WTC11 (cell line): ENCODE measurements at regions not wholly inside any gene's neighbourhood (a gene's known extent, or its start where the extent isn't known, plus 50 kb on each side); places are given as distances from the start of the nearest gene placed in this dataset.

Experiments
- ATAC-seq: fragments of 200-7000 bp; cut with Tn5 transposase; 2 replicates; pipeline ENCODE4 v1.10.0; 2021; ENCODE audit warnings: mild to moderate bottlenecking, moderate library complexity
- CTCF ChIA-PET: fragments of 300-600 bp; sonication (Branson Sonifier 250); formaldehyde crosslinking; loops from one replicate; lab custom pipeline; 2021; ENCODE audit warnings: antibody characterized with exemption; lab: Charles Lee
- POLR2A ChIA-PET: fragments of 350-600 bp; sonication (Branson Sonifier 250); formaldehyde crosslinking; loops from one replicate; lab custom pipeline; 2021; ENCODE audit warnings: antibody characterized with exemption; lab: Charles Lee
- DNase-seq: peaks from one replicate; pipeline ENCODE4 v3.0.0; 2021; ENCODE audit warnings: low spot score
- H3K27ac Mint-ChIP-seq: 2 replicates; pipeline ENCODE4 v1.8.0; 2021; ENCODE audit warnings: mixed read lengths
- H3K27me3 Mint-ChIP-seq: 2 replicates; pipeline ENCODE4 v1.8.0; 2021; ENCODE audit warnings: low read depth, mild to moderate bottlenecking, moderate library complexity, mixed read lengths
- H3K36me3 Mint-ChIP-seq: 2 replicates; pipeline ENCODE4 v1.8.0; 2021; ENCODE audit warnings: mixed read lengths
- H3K4me1 Mint-ChIP-seq: 2 replicates; pipeline ENCODE4 v1.8.0; 2022; ENCODE audit warnings: mixed read lengths
- H3K4me3 Mint-ChIP-seq: 2 replicates; pipeline ENCODE4 v1.8.0; 2021; ENCODE audit warnings: mild to moderate bottlenecking, moderate library complexity, mixed read lengths
- H3K9me3 Mint-ChIP-seq: 2 replicates; pipeline ENCODE4 v1.8.0; 2021; ENCODE audit warnings: mixed read lengths
- ATF1 ChIP-seq: sonication (generic); formaldehyde crosslinking; IDR thresholded peaks from 2 replicates; pipeline ENCODE4 v1.8.1; 2023; ENCODE audit warnings: mild to moderate bottlenecking, moderate library complexity, missing genetic modification reagents
- ATF6 ChIP-seq: sonication (generic); formaldehyde crosslinking; IDR thresholded peaks from 2 replicates; pipeline ENCODE4 v1.8.1; 2023; ENCODE audit warnings: mild to moderate bottlenecking, missing genetic modification reagents
- E2F5 ChIP-seq: sonication (generic); formaldehyde crosslinking; IDR thresholded peaks from 2 replicates; pipeline ENCODE4 v1.8.1; 2022; ENCODE audit warnings: mild to moderate bottlenecking, moderate library complexity, missing genetic modification reagents
- ELF4 ChIP-seq: sonication (generic); formaldehyde crosslinking; IDR thresholded peaks from 2 replicates; pipeline ENCODE4 v1.8.1; 2022; ENCODE audit warnings: low read depth, mild to moderate bottlenecking, moderate library complexity, missing genetic modification reagents
- ETV6 ChIP-seq: sonication (generic); formaldehyde crosslinking; IDR thresholded peaks from 2 replicates; pipeline ENCODE4 v1.8.1; 2022; ENCODE audit warnings: mild to moderate bottlenecking, missing genetic modification reagents
- FOXJ3 ChIP-seq: sonication (generic); formaldehyde crosslinking; IDR thresholded peaks from 2 replicates; pipeline ENCODE4 v1.9.0; 2021; ENCODE audit warnings: missing genetic modification reagents, mild to moderate bottlenecking, borderline replicate concordance
- FOXK1 ChIP-seq: sonication (generic); formaldehyde crosslinking; IDR thresholded peaks from 2 replicates; pipeline ENCODE4 v1.8.0; 2022; ENCODE audit warnings: mild to moderate bottlenecking, moderate library complexity, missing genetic modification reagents
- KAT7 ChIP-seq: sonication (generic); formaldehyde crosslinking; IDR thresholded peaks from 2 replicates; pipeline ENCODE4 v1.8.1; 2023; ENCODE audit warnings: missing genetic modification reagents, mild to moderate bottlenecking, borderline replicate concordance
- MYBL2 ChIP-seq: sonication (generic); formaldehyde crosslinking; IDR thresholded peaks from 2 replicates; pipeline ENCODE4 v1.8.1; 2023; ENCODE audit warnings: mild to moderate bottlenecking, moderate library complexity, missing genetic modification reagents
- NFE2L1 ChIP-seq: sonication (generic); formaldehyde crosslinking; IDR thresholded peaks from 2 replicates; pipeline ENCODE4 v1.8.1; 2023; ENCODE audit warnings: missing genetic modification reagents
- NFYB ChIP-seq: sonication (generic); formaldehyde crosslinking; conservative IDR thresholded peaks from 2 replicates; pipeline ENCODE4 v1.8.0; 2022; ENCODE audit warnings: low read depth, missing genetic modification reagents
- NR3C1 ChIP-seq: sonication (generic); formaldehyde crosslinking; conservative IDR thresholded peaks from 2 replicates; pipeline ENCODE4 v1.8.1; 2023; ENCODE audit warnings: low read depth, mild to moderate bottlenecking, missing genetic modification reagents
- PRDM15 ChIP-seq: sonication (generic); formaldehyde crosslinking; IDR thresholded peaks from 2 replicates; pipeline ENCODE4 v1.8.0; 2022; ENCODE audit warnings: missing genetic modification reagents
- RELA ChIP-seq: sonication (generic); formaldehyde crosslinking; IDR thresholded peaks from 2 replicates; pipeline ENCODE4 v1.8.1; 2022; ENCODE audit warnings: missing genetic modification reagents, mild to moderate bottlenecking, borderline replicate concordance
- TCF7 ChIP-seq: sonication (generic); formaldehyde crosslinking; IDR thresholded peaks from 2 replicates; pipeline ENCODE4 v1.8.0; 2022; ENCODE audit warnings: mild to moderate bottlenecking, low read depth, missing genetic modification reagents, moderate library complexity
- TP53 ChIP-seq: sonication (generic); formaldehyde crosslinking; IDR thresholded peaks from 2 replicates; pipeline ENCODE4 v1.8.1; 2023; ENCODE audit warnings: mild to moderate bottlenecking, missing genetic modification reagents
- ZBTB21 ChIP-seq: sonication (generic); formaldehyde crosslinking; IDR thresholded peaks from 2 replicates; pipeline ENCODE4 v1.8.1; 2023; ENCODE audit warnings: mild to moderate bottlenecking, missing genetic modification reagents, borderline replicate concordance
- ZNF232 ChIP-seq: sonication (generic); formaldehyde crosslinking; IDR thresholded peaks from 2 replicates; pipeline ENCODE4 v1.8.0; 2022; ENCODE audit warnings: mild to moderate bottlenecking, missing genetic modification reagents
- ZNF317 ChIP-seq: sonication (generic); formaldehyde crosslinking; IDR thresholded peaks from 2 replicates; pipeline ENCODE4 v1.8.1; 2023; ENCODE audit warnings: low read depth, mild to moderate bottlenecking, moderate library complexity, missing genetic modification reagents, borderline replicate concordance
- ZNF396 ChIP-seq: fragments of 250-450 bp; sonication (Bioruptor Pico); IDR thresholded peaks from 2 replicates; pipeline ENCODE4 v1.8.0; 2021; ENCODE audit warnings: mild to moderate bottlenecking, moderate library complexity, borderline replicate concordance
- ZNF416 ChIP-seq: fragments of 250-450 bp; sonication (Bioruptor Pico); IDR thresholded peaks from 2 replicates; pipeline ENCODE4 v1.9.0; 2021; ENCODE audit warnings: mild to moderate bottlenecking, inconsistent platforms
- ZNF671 ChIP-seq: fragments of 250-450 bp; sonication (Bioruptor Pico); IDR thresholded peaks from 2 replicates; pipeline ENCODE4 v1.8.0; 2021; ENCODE audit warnings: mild to moderate bottlenecking
- TF ChIP-seq, protein P1 (sequence below): sonication (generic); formaldehyde crosslinking; conservative IDR thresholded peaks from 2 replicates; pipeline ENCODE4 v1.8.1; 2022; ENCODE audit warnings: mild to moderate bottlenecking, missing genetic modification reagents
- TF ChIP-seq, protein P2 (sequence below): sonication (generic); formaldehyde crosslinking; IDR thresholded peaks from 2 replicates; pipeline ENCODE4 v1.8.0; 2023; ENCODE audit warnings: missing genetic modification reagents
- TF ChIP-seq, protein P3 (sequence below): sonication (generic); formaldehyde crosslinking; IDR thresholded peaks from 2 replicates; pipeline ENCODE4 v1.8.0; 2022; ENCODE audit warnings: mild to moderate bottlenecking, missing genetic modification reagents

GRCh38 chr5:148915224-148915817, 88.9 kb downstream of the ADRB2 start (continued):
- no peak for TF ChIP-seq ATF6 (CRISPR knock-in tag)
- TF ChIP-seq NFYB (CRISPR knock-in tag), result no peak
- no peak for TF ChIP-seq ZNF671 (CRISPR knock-in tag)
- TF ChIP-seq RELA (CRISPR knock-in tag), result no peak
- TF ChIP-seq ELF4, result no peak
- TF ChIP-seq ZNF317 (CRISPR knock-in tag), result no peak
- TF ChIP-seq, protein P1, sequence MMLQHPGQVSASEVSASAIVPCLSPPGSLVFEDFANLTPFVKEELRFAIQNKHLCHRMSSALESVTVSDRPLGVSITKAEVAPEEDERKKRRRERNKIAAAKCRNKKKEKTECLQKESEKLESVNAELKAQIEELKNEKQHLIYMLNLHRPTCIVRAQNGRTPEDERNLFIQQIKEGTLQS (CRISPR knock-in tag), result no peak
- TF ChIP-seq TCF7 (CRISPR knock-in tag), result no peak
- no peak for TF ChIP-seq ZNF416 (CRISPR knock-in tag)
- TF ChIP-seq TP53 (CRISPR knock-in tag), result no peak
- no peak for TF ChIP-seq ZNF232
- no peak for TF ChIP-seq ETV6 (CRISPR knock-in tag)
- TF ChIP-seq FOXK1 (CRISPR knock-in tag), result no peak
- TF ChIP-seq, protein P2, sequence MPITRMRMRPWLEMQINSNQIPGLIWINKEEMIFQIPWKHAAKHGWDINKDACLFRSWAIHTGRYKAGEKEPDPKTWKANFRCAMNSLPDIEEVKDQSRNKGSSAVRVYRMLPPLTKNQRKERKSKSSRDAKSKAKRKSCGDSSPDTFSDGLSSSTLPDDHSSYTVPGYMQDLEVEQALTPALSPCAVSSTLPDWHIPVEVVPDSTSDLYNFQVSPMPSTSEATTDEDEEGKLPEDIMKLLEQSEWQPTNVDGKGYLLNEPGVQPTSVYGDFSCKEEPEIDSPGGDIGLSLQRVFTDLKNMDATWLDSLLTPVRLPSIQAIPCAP (CRISPR knock-in tag), result no peak
- TF ChIP-seq, all 79 proteins: peak for 0

GRCh38 chr5:148920646-148921288, 94.4 kb downstream of the ADRB2 start:
- DNase-seq (no peak), ATAC-seq (no peak)
- no peak for TF ChIP-seq ELF4
- no peak for TF ChIP-seq ZNF317 (CRISPR knock-in tag)
- no peak for TF ChIP-seq ATF1
- TF ChIP-seq NR3C1 (CRISPR knock-in tag), result no peak
- TF ChIP-seq NFE2L1, result no peak
- TF ChIP-seq MYBL2 (CRISPR knock-in tag), result no peak
- TF ChIP-seq PRDM15 (CRISPR knock-in tag), result no peak
- no peak for TF ChIP-seq E2F5
- TF ChIP-seq FOXJ3 (CRISPR knock-in tag), result no peak
- TF ChIP-seq KAT7 (CRISPR knock-in tag), result no peak
- TF ChIP-seq ZBTB21 (CRISPR knock-in tag), result no peak
- TF ChIP-seq, protein P1 (CRISPR knock-in tag), result no peak
- no peak for TF ChIP-seq NFYB (CRISPR knock-in tag)
- TF ChIP-seq, protein P3, sequence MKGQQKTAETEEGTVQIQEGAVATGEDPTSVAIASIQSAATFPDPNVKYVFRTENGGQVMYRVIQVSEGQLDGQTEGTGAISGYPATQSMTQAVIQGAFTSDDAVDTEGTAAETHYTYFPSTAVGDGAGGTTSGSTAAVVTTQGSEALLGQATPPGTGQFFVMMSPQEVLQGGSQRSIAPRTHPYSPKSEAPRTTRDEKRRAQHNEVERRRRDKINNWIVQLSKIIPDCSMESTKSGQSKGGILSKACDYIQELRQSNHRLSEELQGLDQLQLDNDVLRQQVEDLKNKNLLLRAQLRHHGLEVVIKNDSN, result no peak
- no peak for TF ChIP-seq TCF7 (CRISPR knock-in tag)
- TF ChIP-seq RELA (CRISPR knock-in tag), result no peak
- no peak for TF ChIP-seq ZNF396 (CRISPR knock-in tag)
- ChIA-PET POLR2A (no interaction called here), CTCF (no interaction called here)
- Mint-ChIP-seq H3K9me3 (peaks cover 16% of the 10 kb centered on the region), H3K4me1 (no peaks in the 10 kb centered on the region), H3K4me3 (no peak overlapping the region), H3K27ac (no peak overlapping the region), H3K36me3 (no peaks in the 10 kb centered on the region), H3K27me3 (no peaks in the 10 kb centered on the region; the same call in 1 of the 2 replicates)
